ENCODE measurements at regions not wholly inside any gene's neighbourhood (a gene's known extent, or its start where the extent isn't known, plus 50 kb on each side); places are given as distances from the start of the nearest gene placed in this dataset.
"Not testable (repeated sequence)": the region's sequence is repeated elsewhere in the genome, so short reads cannot be mapped to it uniquely, and the experiment has no call there.

GRCh38 chr3:74004386-74004785 is 379.6 kb upstream of the PDZRN3 start:
- peaks cover 14% of the 10 kb centered on the region for H3K4me1 ChIP-seq (ENCODE audit: control insufficient read depth, insufficient read depth, low read length)
- no peaks in the 10 kb centered on the region for H3K27me3 ChIP-seq (ENCODE audit: control insufficient read depth, insufficient read depth, low read length)
- H3K4me2 ChIP-seq (ENCODE audit: low read length) = no peak overlapping the region
- H3K36me3 ChIP-seq (ENCODE audit: insufficient read depth, low read length) = no peaks in the 10 kb centered on the region
- no peaks in the 10 kb centered on the region for H3K9me3 ChIP-seq (replicated peaks; ENCODE audit: low read length)
- H3K9ac ChIP-seq (ENCODE audit: low read depth, low read length) = no peak overlapping the region
- H3K4me3 ChIP-seq (ENCODE audit: low read length) = no peak overlapping the region

GRCh38 chr3:74003734-74004133 is 379.0 kb upstream of the PDZRN3 start:
- H3K9ac ChIP-seq (ENCODE audit: low read depth, low read length) = no peak overlapping the region
- H3K36me3 ChIP-seq (ENCODE audit: insufficient read depth, low read length) = no peaks in the 10 kb centered on the region
- no peaks in the 10 kb centered on the region for H3K27me3 ChIP-seq (ENCODE audit: control insufficient read depth, insufficient read depth, low read length)
- no peak overlapping the region for H3K4me3 ChIP-seq (ENCODE audit: low read length)
- peaks cover 14% of the 10 kb centered on the region for H3K4me1 ChIP-seq (ENCODE audit: control insufficient read depth, insufficient read depth, low read length)
- no peak overlapping the region for H3K4me2 ChIP-seq (ENCODE audit: low read length)
- no peaks in the 10 kb centered on the region for H3K9me3 ChIP-seq (replicated peaks; ENCODE audit: low read length)

- Histone ChIP-seq H3K9ac (ENCODE audit: low read depth, low read length) (no peak overlapping the region), H3K27me3 (ENCODE audit: control insufficient read depth, insufficient read depth, low read length) (no peaks in the 10 kb centered on the region), H3K9me3 (replicated peaks; ENCODE audit: low read length) (no peaks in the 10 kb centered on the region), H3K4me2 (ENCODE audit: low read length) (no peak overlapping the region), H3K4me1 (ENCODE audit: control insufficient read depth, insufficient read depth, low read length) (peaks cover 14% of the 10 kb centered on the region), H3K36me3 (ENCODE audit: insufficient read depth, low read length) (no peaks in the 10 kb centered on the region), H3K4me3 (ENCODE audit: low read length) (no peak overlapping the region)
Observed at GRCh38 chr3:74001436-74001835, 376.7 kb upstream of the PDZRN3 start.

DNA sequence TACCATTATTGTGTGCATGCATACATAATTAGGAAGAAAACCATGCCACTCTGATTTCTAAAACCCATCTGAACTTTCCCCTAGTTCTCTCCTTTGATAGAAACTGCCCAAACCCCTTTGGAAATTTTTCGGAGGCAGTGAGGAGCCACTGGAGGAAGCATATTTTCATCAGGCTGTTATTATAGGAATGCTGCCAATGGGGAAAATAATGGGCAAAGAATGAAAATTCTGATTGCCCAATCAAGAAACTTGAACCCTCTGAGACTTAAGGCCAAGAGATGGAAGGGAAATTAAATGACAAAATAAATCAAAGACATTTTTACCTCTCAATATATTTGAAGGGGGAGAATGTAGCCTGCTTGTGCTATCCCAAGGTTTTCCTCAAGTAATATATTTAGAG is 376.0 kb upstream of the PDZRN3 start:
- Histone ChIP-seq H3K9ac (ENCODE audit: low read depth, low read length) (no peak overlapping the region), H3K27me3 (ENCODE audit: control insufficient read depth, insufficient read depth, low read length) (no peaks in the 10 kb centered on the region), H3K36me3 (ENCODE audit: insufficient read depth, low read length) (no peaks in the 10 kb centered on the region), H3K4me1 (ENCODE audit: control insufficient read depth, insufficient read depth, low read length) (peaks cover 14% of the 10 kb centered on the region), H3K4me3 (ENCODE audit: low read length) (peak overlapping the region; percentile 30), H3K9me3 (replicated peaks; ENCODE audit: low read length) (no peaks in the 10 kb centered on the region), H3K4me2 (ENCODE audit: low read length) (peak overlapping the region; percentile 65)

GRCh38 chr3:73999501-73999900 is 374.8 kb upstream of the PDZRN3 start:
- no peak overlapping the region for H3K4me3 ChIP-seq (ENCODE audit: low read length)
- no peaks in the 10 kb centered on the region for H3K36me3 ChIP-seq (ENCODE audit: insufficient read depth, low read length)

DNA sequence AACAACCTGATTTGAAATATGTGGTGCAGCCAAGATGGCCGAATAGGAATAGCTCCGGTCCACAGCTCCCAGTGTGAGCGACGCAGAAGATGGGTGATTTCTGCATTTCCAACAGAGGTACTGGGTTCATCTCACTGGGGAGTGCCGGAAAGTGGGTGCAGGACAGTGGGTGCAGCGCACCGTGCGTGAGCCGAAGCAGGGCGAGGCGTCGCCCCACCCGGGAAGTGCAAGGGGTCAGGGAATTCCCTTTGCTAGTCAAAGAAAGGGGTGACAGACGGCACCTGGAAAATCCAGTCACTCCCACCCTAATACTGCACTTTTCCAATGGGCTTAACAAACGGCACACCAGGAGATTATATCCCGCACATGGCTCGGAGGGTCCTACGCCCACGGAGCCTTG is 365.9 kb upstream of the PDZRN3 start:
- H3K4me1 ChIP-seq (ENCODE audit: control insufficient read depth, insufficient read depth, low read length); H3K9me3 ChIP-seq (replicated peaks; ENCODE audit: low read length); H3K4me3 ChIP-seq (ENCODE audit: low read length); H3K27me3 ChIP-seq (ENCODE audit: control insufficient read depth, insufficient read depth, low read length); H3K9ac ChIP-seq (ENCODE audit: low read depth, low read length); H3K36me3 ChIP-seq (ENCODE audit: insufficient read depth, low read length); H3K4me2 ChIP-seq (ENCODE audit: low read length): not testable (repeated sequence)

More at GRCh38 chr3:73999501-73999900, 374.8 kb upstream of the PDZRN3 start:
- H3K4me2 ChIP-seq (ENCODE audit: low read length) = no peak overlapping the region
- H3K4me1 ChIP-seq (ENCODE audit: control insufficient read depth, insufficient read depth, low read length) = peaks cover 14% of the 10 kb centered on the region
- H3K27me3 ChIP-seq (ENCODE audit: control insufficient read depth, insufficient read depth, low read length) = no peaks in the 10 kb centered on the region
- no peaks in the 10 kb centered on the region for H3K9me3 ChIP-seq (replicated peaks; ENCODE audit: low read length)
- no peak overlapping the region for H3K9ac ChIP-seq (ENCODE audit: low read depth, low read length)

DNA sequence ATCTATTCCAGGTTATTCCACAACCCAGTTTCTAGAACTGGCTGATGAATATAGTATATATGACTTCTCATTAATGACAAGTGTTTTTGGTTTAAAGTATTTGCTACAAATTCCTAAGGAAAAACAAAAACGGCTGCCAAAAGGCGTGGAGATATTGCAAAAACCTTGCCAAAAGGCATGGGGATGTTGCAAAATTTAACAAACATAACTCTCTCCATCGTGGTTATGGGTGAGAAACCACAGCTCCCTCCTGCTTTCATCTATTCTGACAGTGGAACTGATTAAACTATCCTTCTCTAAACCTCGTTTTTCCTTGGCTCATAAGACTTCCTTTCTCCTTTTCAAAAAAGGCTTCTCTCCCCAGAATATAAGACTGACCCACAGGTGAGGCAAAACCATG is 342.0 kb upstream of the PDZRN3 start:
- Histone ChIP-seq H3K4me3 (ENCODE audit: low read length) (no peak overlapping the region), H3K36me3 (ENCODE audit: insufficient read depth, low read length) (no peaks in the 10 kb centered on the region), H3K4me2 (ENCODE audit: low read length) (no peak overlapping the region), H3K27me3 (ENCODE audit: control insufficient read depth, insufficient read depth, low read length) (no peaks in the 10 kb centered on the region), H3K4me1 (ENCODE audit: control insufficient read depth, insufficient read depth, low read length) (no peaks in the 10 kb centered on the region), H3K9ac (ENCODE audit: low read depth, low read length) (no peak overlapping the region), H3K9me3 (replicated peaks; ENCODE audit: low read length) (no peaks in the 10 kb centered on the region)

GRCh38 chr3:73964818-73965217 is 340.1 kb upstream of the PDZRN3 start:
- Histone ChIP-seq H3K4me1 (ENCODE audit: control insufficient read depth, insufficient read depth, low read length) (no peaks in the 10 kb centered on the region), H3K4me3 (ENCODE audit: low read length) (no peak overlapping the region), H3K36me3 (ENCODE audit: insufficient read depth, low read length) (no peaks in the 10 kb centered on the region), H3K4me2 (ENCODE audit: low read length) (no peak overlapping the region), H3K9ac (ENCODE audit: low read depth, low read length) (no peak overlapping the region), H3K9me3 (replicated peaks; ENCODE audit: low read length) (no peaks in the 10 kb centered on the region), H3K27me3 (ENCODE audit: control insufficient read depth, insufficient read depth, low read length) (no peaks in the 10 kb centered on the region)

GRCh38 chr3:73955494-73956070 is 330.8 kb upstream of the PDZRN3 start:
- Histone ChIP-seq H3K36me3 (ENCODE audit: insufficient read depth, low read length) (no peaks in the 10 kb centered on the region), H3K9ac (ENCODE audit: low read depth, low read length) (no peak overlapping the region), H3K4me1 (ENCODE audit: control insufficient read depth, insufficient read depth, low read length) (no peaks in the 10 kb centered on the region), H3K4me3 (ENCODE audit: low read length) (no peak overlapping the region), H3K27me3 (ENCODE audit: control insufficient read depth, insufficient read depth, low read length) (no peaks in the 10 kb centered on the region), H3K4me2 (ENCODE audit: low read length) (no peak overlapping the region), H3K9me3 (replicated peaks; ENCODE audit: low read length) (no peaks in the 10 kb centered on the region)

DNA sequence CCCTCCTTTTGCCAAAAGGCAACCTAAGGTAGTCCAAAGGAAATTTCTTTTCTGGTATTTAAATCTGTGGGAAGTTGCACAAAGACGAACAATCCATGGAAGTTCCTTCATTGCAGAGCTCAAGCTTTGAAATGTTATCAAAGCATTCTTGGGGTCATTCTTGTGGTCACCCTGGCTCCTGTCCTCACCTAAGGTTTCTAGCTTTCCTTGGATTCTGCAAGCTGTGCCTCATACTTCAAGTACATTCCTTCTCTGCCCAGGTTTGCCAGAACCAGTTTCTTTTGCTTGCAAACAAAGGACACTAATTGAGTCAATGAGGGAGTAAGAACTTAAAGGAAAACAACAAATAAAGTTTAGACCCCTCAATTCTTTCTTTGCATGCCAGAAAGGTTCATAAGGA is 329.8 kb upstream of the PDZRN3 start:
- H3K36me3 ChIP-seq (ENCODE audit: insufficient read depth, low read length) = no peaks in the 10 kb centered on the region
- no peaks in the 10 kb centered on the region for H3K4me1 ChIP-seq (ENCODE audit: control insufficient read depth, insufficient read depth, low read length)
- H3K4me2 ChIP-seq (ENCODE audit: low read length) = no peak overlapping the region
- no peaks in the 10 kb centered on the region for H3K9me3 ChIP-seq (replicated peaks; ENCODE audit: low read length)
- H3K4me3 ChIP-seq (ENCODE audit: low read length) = no peak overlapping the region
- no peak overlapping the region for H3K9ac ChIP-seq (ENCODE audit: low read depth, low read length)
- no peaks in the 10 kb centered on the region for H3K27me3 ChIP-seq (ENCODE audit: control insufficient read depth, insufficient read depth, low read length)

DNA sequence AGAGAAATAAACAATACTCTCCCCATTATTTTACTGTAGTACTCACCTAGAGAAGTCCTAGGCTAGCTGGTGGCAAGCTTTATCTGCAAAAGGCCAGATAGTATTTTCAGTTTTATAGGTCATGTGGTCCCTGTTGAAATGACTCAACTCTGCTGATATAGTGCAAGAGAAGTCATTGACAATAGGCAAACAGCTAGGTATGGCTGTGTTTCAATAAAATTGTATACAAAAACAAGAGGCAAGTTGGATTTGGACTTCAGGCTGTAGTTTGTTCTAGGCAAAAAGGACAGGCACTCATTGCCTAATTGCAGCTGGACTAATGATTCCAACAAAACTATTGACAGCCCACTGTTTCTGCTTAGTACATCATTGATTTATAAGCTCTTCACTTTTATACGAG is 328.0 kb upstream of the PDZRN3 start:
- Histone ChIP-seq H3K4me1 (ENCODE audit: control insufficient read depth, insufficient read depth, low read length) (no peaks in the 10 kb centered on the region), H3K9ac (ENCODE audit: low read depth, low read length) (no peak overlapping the region), H3K9me3 (replicated peaks; ENCODE audit: low read length) (no peaks in the 10 kb centered on the region), H3K4me3 (ENCODE audit: low read length) (no peak overlapping the region), H3K27me3 (ENCODE audit: control insufficient read depth, insufficient read depth, low read length) (no peaks in the 10 kb centered on the region), H3K4me2 (ENCODE audit: low read length) (no peak overlapping the region), H3K36me3 (ENCODE audit: insufficient read depth, low read length) (no peaks in the 10 kb centered on the region)

DNA sequence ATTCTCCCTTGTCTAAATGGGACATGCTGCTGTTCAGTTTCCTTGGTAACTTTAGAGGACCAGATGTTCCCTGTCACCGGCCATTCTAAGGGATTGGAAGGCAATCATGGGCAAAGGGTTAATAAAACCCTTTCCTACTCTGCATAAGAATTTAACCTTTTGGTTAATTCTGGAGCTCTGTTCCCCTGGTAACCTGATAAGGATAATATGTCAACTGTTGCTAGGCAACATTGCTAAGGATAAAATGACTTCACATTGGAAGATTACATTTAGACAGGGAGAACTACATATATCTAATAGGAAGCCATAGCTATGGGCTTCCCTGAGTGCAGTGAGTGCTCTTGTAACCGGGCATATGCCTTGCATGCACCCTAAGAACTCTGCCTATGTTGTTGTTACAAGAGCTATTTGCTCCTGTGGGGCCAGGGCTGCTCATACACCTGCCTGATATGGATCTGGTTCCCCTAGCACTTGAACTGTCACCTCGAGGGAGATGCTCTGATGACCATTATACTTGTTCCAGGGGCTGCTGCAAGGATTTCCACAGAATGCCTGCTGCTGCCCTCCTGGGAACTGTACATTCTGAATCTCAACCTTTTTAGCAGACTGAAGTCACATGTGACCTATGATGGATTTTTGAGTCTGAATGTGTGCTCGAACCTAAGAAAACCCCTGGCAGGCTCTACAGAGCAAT is 326.3 kb upstream of the PDZRN3 start:
- H3K4me3 ChIP-seq (ENCODE audit: low read length) = no peak overlapping the region

More for the DNA sequence above, 326.3 kb upstream of the PDZRN3 start:
- Histone ChIP-seq H3K9me3 (replicated peaks; ENCODE audit: low read length) (no peaks in the 10 kb centered on the region), H3K4me2 (ENCODE audit: low read length) (no peak overlapping the region), H3K9ac (ENCODE audit: low read depth, low read length) (no peak overlapping the region), H3K36me3 (ENCODE audit: insufficient read depth, low read length) (no peaks in the 10 kb centered on the region), H3K4me1 (ENCODE audit: control insufficient read depth, insufficient read depth, low read length) (no peaks in the 10 kb centered on the region), H3K27me3 (ENCODE audit: control insufficient read depth, insufficient read depth, low read length) (no peaks in the 10 kb centered on the region)
